SK-N-SH (cell line): ENCODE measurements at regions not wholly inside any gene's neighbourhood (a gene's known extent, or its start where the extent isn't known, plus 50 kb on each side); places are given as distances from the start of the nearest gene placed in this dataset.

Source experiments
- CHD2 ChIP-seq: fragments of 150-350 bp; IDR thresholded peaks from 2 replicates; pipeline ENCODE4 v1.6.1; 2018; ENCODE audit warnings: low read length; ENCODE audit not compliant: partially characterized antibody
- EZH2phosphoT487 ChIP-seq: fragments of 200-600 bp; sonication (generic); IDR thresholded peaks from 2 replicates; pipeline ENCODE4 v1.6.1; 2017; ENCODE audit warnings: low read depth, mixed run types, mild to moderate bottlenecking, antibody characterized with exemption, moderate library complexity, borderline replicate concordance
- IRF3 ChIP-seq: fragments of 150-350 bp; IDR thresholded peaks from 2 replicates; pipeline ENCODE4 v1.6.1; 2016; ENCODE audit warnings: mild to moderate bottlenecking, low read depth, low read length
- NRF1 ChIP-seq: IDR thresholded peaks from 2 replicates; pipeline ENCODE4 v1.6.1; 2012; ENCODE audit warnings: low read depth, mild to moderate bottlenecking, low read length
- RXRA ChIP-seq: IDR thresholded peaks from 2 replicates; pipeline ENCODE4 v1.4.0; 2012; ENCODE audit warnings: low read depth, mild to moderate bottlenecking, borderline replicate concordance
- USF2 ChIP-seq: fragments of 150-350 bp; IDR thresholded peaks from 2 replicates; pipeline ENCODE4 v1.6.1; 2017; ENCODE audit warnings: antibody characterized with exemption, low read length, low read depth, borderline replicate concordance
- ZBTB33 ChIP-seq: IDR thresholded peaks from 2 replicates; pipeline ENCODE4 v1.4.0; 2012; ENCODE audit warnings: low read depth, borderline replicate concordance
- TF ChIP-seq, protein P1 (sequence below): fragments of 200-600 bp; sonication (generic); IDR thresholded peaks from 2 replicates; pipeline ENCODE4 v1.6.1; 2017; ENCODE audit warnings: antibody characterized with exemption, mild to moderate bottlenecking, moderate library complexity

DNA sequence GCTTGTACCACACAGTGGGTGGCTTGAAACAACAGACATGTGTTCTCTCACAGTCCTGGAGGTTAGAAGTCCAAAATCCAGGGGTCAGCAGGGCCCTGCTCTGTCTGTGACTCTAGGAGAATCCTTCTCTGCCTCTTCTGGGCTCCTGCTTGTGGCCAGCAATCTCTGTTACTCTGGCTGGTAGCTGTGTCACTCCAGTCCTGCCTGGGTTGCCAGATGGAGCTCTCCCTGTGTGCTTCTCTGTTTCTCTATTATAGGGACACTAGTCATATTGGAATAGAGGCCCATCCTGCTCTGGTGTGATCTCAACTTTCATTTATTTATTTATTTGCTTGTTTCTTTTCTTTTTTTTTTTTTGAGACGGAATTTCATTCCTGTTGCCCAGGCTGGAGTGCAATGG lies 276.6 kb upstream of the GALNT17 start:
- no peak for TF ChIP-seq ZBTB33
- TF ChIP-seq, protein P1, sequence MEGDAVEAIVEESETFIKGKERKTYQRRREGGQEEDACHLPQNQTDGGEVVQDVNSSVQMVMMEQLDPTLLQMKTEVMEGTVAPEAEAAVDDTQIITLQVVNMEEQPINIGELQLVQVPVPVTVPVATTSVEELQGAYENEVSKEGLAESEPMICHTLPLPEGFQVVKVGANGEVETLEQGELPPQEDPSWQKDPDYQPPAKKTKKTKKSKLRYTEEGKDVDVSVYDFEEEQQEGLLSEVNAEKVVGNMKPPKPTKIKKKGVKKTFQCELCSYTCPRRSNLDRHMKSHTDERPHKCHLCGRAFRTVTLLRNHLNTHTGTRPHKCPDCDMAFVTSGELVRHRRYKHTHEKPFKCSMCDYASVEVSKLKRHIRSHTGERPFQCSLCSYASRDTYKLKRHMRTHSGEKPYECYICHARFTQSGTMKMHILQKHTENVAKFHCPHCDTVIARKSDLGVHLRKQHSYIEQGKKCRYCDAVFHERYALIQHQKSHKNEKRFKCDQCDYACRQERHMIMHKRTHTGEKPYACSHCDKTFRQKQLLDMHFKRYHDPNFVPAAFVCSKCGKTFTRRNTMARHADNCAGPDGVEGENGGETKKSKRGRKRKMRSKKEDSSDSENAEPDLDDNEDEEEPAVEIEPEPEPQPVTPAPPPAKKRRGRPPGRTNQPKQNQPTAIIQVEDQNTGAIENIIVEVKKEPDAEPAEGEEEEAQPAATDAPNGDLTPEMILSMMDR = no peak
- TF ChIP-seq EZH2phosphoT487 = no peak
- TF ChIP-seq CHD2 = no peak
- no peak for TF ChIP-seq IRF3
- TF ChIP-seq NRF1 = no peak
- TF ChIP-seq USF2 = no peak
- no peak for TF ChIP-seq RXRA
